GM18505 (cell line): ENCODE measurements at regions not wholly inside any gene's neighbourhood (a gene's known extent, or its start where the extent isn't known, plus 50 kb on each side); places are given as distances from the start of the nearest gene placed in this dataset.
"Not testable (repeated sequence)": the region's sequence is repeated elsewhere in the genome, so short reads cannot be mapped to it uniquely, and the experiment has no call there.

ENCODE experiments used
- ATAC-seq: cut with Tn5 transposase; IDR thresholded peaks from one replicate; pipeline ENCODE4 v1.9.1; 2021; ENCODE audit not compliant: unreplicated experiment
- POLR2A ChIP-seq: IDR thresholded peaks from 4 replicates; pipeline ENCODE4 v1.6.1; 2011; ENCODE audit warnings: borderline replicate concordance; ENCODE audit not compliant: insufficient read depth, insufficient read length; ENCODE audit errors: extremely low read depth

- ATAC-seq, result no peak
- TF ChIP-seq POLR2A, result no peak
Observed at GRCh38 chr12:83759906-83760305, 1073.2 kb downstream of the TMTC2 start.

- ATAC-seq, result no peak
- TF ChIP-seq POLR2A, result no peak
Observed at GRCh38 chr12:83758888-83759631, 1072.4 kb downstream of the TMTC2 start.

GRCh38 chr12:83753904-83754303 lies 1067.2 kb downstream of the TMTC2 start:
- ATAC-seq, result no peak

GRCh38 chr12:83753205-83753604 lies 1066.5 kb downstream of the TMTC2 start:
- TF ChIP-seq POLR2A, result no peak
- ATAC-seq, result no peak

More at GRCh38 chr12:83753904-83754303, 1067.2 kb downstream of the TMTC2 start:
- TF ChIP-seq POLR2A, result no peak

GRCh38 chr12:83739607-83740006 lies 1052.9 kb downstream of the TMTC2 start:
- no peak for TF ChIP-seq POLR2A
- ATAC-seq, result no peak

GRCh38 chr12:83710851-83711250 lies 1024.1 kb downstream of the TMTC2 start:
- ATAC-seq, result no peak
- no peak for TF ChIP-seq POLR2A

GRCh38 chr12:83709899-83710298 lies 1023.2 kb downstream of the TMTC2 start:
- no peak for ATAC-seq
- TF ChIP-seq POLR2A, result no peak

GRCh38 chr12:83700838-83701237 lies 1014.1 kb downstream of the TMTC2 start:
- no peak for TF ChIP-seq POLR2A
- ATAC-seq, result no peak

- ATAC-seq, result not testable (repeated sequence)
Observed at GRCh38 chr12:83696311-83696710, 1009.6 kb downstream of the TMTC2 start.

GRCh38 chr12:83691730-83692129 lies 1005.0 kb downstream of the TMTC2 start:
- ATAC-seq, result no peak
- TF ChIP-seq POLR2A, result no peak

- TF ChIP-seq POLR2A, result no peak
- ATAC-seq, result no peak
Observed at GRCh38 chr12:83690465-83690864, 1003.8 kb downstream of the TMTC2 start.

GRCh38 chr12:83689333-83689732 lies 1002.6 kb downstream of the TMTC2 start:
- no peak for TF ChIP-seq POLR2A
- ATAC-seq, result no peak

GRCh38 chr12:83676781-83677295 lies 990.1 kb downstream of the TMTC2 start:
- TF ChIP-seq POLR2A, result no peak
- ATAC-seq, result no peak

- TF ChIP-seq POLR2A, result no peak
- ATAC-seq, result no peak
Observed at GRCh38 chr12:83666690-83667089, 980.0 kb downstream of the TMTC2 start.

- no peak for ATAC-seq
- no peak for TF ChIP-seq POLR2A
Observed at GRCh38 chr12:83665634-83666218, 979.0 kb downstream of the TMTC2 start.

GRCh38 chr12:83664650-83665049 lies 977.9 kb downstream of the TMTC2 start:
- no peak for TF ChIP-seq POLR2A
- ATAC-seq, result no peak
